SJSA1 (cell line): ENCODE measurements at regions not wholly inside any gene's neighbourhood (a gene's known extent, or its start where the extent isn't known, plus 50 kb on each side); places are given as distances from the start of the nearest gene placed in this dataset.
A peak's percentile ranks its signal among the peaks of the same experiment; 100 is the strongest.

Source experiments
- DNase-seq, 2 experiments: peaks; one replicate each; pipeline ENCODE4 v3.0.0-alpha.2; 2015 to 2020; ENCODE audit warnings: low spot score in 2 of 2, low read depth in 1 of 2
- H3K27ac ChIP-seq: fragments of 250-450 bp; sonication (Bioruptor Pico); 2 replicates; pipeline ENCODE4 v1.5.1; 2020; ENCODE audit warnings: mild to moderate bottlenecking, moderate library complexity
- H3K27me3 ChIP-seq: fragments of 250-450 bp; sonication (Bioruptor Pico); replicated peaks from 2 replicates; pipeline ENCODE4 v1.5.1; 2020; ENCODE audit warnings: mild to moderate bottlenecking, moderate library complexity
- H3K36me3 ChIP-seq: fragments of 250-450 bp; sonication (Bioruptor Pico); 2 replicates; pipeline ENCODE4 v1.5.1; 2020; ENCODE audit warnings: mild to moderate bottlenecking
- H3K4me1 ChIP-seq: fragments of 250-450 bp; sonication (Bioruptor Pico); replicated peaks from 2 replicates; pipeline ENCODE4 v1.6.1; 2021; ENCODE audit warnings: mild to moderate bottlenecking
- H3K4me3 ChIP-seq: fragments of 250-450 bp; sonication (Bioruptor Pico); 2 replicates; pipeline ENCODE4 v1.5.1; 2020; ENCODE audit warnings: mild to moderate bottlenecking
- H3K9me3 ChIP-seq: fragments of 250-450 bp; sonication (Bioruptor Pico); replicated peaks from 2 replicates; pipeline ENCODE4 v1.5.1; 2020; ENCODE audit warnings: mild to moderate bottlenecking

DNA sequence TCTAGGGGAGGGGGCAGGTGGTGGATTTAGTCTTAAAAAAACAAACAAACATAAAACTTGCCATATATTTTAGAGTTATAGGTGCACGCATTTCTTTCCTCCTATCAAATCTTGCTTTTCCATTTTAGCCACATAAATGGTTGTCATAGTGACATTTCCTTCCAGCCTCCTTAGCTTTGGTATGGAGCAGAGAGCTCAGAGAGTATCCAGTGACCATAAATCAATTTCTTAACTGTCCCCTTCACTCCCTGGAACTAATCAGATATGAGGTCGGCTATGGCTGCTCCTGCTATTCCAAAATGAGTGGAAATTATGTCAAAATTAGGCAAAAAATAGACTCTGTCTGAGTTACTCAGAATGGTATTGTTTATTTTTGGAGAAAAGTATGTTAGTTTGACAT lies 164.5 kb downstream of the EBLN2 start:
- Histone ChIP-seq H3K36me3 (no peaks in the 10 kb centered on the region), H3K27ac (no peak overlapping the region), H3K4me1 (no peaks in the 10 kb centered on the region), H3K9me3 (no peaks in the 10 kb centered on the region), H3K4me3 (no peak overlapping the region), H3K27me3 (peaks cover 6% of the 10 kb centered on the region; the same call in 1 of the 2 replicates)
- no peak for DNase-seq

DNA sequence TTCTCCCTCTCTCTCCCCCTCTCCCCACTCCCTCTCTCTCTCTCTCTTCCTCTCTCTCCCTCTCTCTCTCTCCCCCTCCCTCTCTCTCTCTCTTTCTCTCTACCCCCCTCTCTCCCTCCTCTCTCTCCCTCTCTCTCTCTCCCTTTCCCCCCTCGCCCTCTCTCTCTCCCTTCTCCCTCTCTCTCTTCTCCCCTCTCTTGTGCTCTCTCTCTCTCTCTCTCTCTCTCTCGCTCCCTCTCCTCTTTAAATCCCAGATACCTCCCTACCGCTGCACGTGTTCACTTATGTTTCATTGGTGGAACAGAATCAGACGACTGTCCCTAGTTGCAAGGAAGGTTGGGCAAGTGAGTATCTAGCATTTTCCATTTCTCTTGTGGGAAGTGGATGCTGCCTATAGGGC lies 166.5 kb downstream of the EBLN2 start:
- Histone ChIP-seq H3K27me3 (peaks cover 6% of the 10 kb centered on the region; the same call in 1 of the 2 replicates), H3K4me1 (no peaks in the 10 kb centered on the region), H3K36me3 (no peaks in the 10 kb centered on the region), H3K27ac (no peak overlapping the region), H3K4me3 (no peak overlapping the region), H3K9me3 (no peaks in the 10 kb centered on the region)
- no peak for DNase-seq

DNA sequence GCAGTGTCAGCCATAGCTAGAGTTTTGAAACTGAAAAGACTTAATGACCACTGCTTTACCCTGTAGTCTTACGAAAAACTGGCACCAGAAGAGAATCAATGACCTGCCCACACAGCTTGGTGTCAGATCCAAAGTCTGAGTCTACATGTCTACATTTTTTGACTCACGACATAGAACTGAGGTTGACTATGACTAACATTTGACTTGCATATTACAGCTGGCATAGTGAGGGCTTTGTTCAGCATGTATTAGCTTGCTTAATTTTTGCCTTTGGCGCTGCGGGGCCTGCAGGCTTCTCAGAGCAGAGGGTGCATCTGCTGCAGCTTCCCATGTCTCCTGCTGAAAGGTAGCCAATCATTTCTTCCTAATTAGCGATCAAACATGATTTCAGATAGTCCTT lies 167.0 kb downstream of the EBLN2 start:
- no peaks in the 10 kb centered on the region for H3K9me3 ChIP-seq
- no peak overlapping the region for H3K4me3 ChIP-seq
- H3K27ac ChIP-seq: no peak overlapping the region
- DNase-seq: no peak
- H3K4me1 ChIP-seq: no peaks in the 10 kb centered on the region
- H3K27me3 ChIP-seq: peaks cover 6% of the 10 kb centered on the region; the same call in 1 of the 2 replicates
- H3K36me3 ChIP-seq: no peaks in the 10 kb centered on the region

DNA sequence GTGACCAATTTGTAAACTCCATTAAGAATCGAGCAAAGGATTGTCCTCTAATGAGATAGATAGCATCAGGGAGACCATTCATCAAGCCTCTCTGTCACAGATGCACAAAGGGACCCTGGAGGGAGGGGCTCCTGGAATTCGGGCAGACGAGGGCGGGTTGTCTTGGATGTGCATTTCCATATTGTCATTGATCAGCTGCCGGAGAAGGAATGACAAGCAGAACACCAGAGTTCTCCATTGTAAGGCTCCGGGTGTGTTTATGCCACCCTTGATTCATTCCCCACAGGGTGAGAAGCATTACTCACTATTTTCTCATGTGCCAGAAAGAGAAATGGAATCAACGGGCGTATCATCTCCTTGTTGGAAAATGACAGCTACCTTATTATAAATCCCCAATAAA lies 167.5 kb downstream of the EBLN2 start:
- Histone ChIP-seq H3K27me3 (peaks cover 6% of the 10 kb centered on the region; the same call in 1 of the 2 replicates), H3K27ac (no peak overlapping the region), H3K4me3 (no peak overlapping the region), H3K36me3 (no peaks in the 10 kb centered on the region), H3K9me3 (no peaks in the 10 kb centered on the region), H3K4me1 (no peaks in the 10 kb centered on the region)
- no peak for DNase-seq

DNA sequence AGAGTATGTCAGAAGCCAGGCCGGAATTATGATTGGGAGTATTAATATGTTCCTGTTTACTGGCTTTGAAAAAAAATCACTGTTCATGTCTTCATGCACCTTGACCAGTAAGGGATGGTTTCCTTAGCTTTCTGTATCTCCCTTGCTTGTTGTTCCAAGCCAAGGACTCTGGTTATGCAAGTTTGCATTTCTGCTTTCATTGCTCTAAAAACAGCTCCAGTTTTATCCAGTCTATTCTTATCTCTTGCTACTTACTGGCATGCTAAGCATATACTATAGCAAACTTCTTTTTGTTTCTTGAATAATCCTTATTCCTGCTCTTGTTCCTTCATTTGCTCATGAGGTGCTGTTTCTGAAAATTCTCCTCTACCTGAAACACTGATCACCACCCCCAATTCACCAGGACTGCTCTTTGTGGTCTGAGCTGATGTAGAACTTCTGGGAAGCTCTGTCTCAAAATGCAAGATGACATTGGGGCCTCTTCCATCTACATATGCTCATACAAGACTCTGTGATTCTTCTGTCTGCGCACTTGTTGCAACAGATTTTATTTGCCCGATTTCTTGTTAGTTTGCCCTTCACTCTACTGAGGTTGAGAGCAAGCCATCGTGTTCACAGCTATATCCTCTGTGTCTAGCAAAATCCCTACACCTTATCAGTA lies 173.0 kb downstream of the EBLN2 start:
- Histone ChIP-seq H3K4me3 (no peak overlapping the region), H3K4me1 (no peaks in the 10 kb centered on the region), H3K27ac (no peak overlapping the region), H3K36me3 (no peaks in the 10 kb centered on the region), H3K27me3 (no peaks in the 10 kb centered on the region), H3K9me3 (no peaks in the 10 kb centered on the region)
- no peak for DNase-seq

DNA sequence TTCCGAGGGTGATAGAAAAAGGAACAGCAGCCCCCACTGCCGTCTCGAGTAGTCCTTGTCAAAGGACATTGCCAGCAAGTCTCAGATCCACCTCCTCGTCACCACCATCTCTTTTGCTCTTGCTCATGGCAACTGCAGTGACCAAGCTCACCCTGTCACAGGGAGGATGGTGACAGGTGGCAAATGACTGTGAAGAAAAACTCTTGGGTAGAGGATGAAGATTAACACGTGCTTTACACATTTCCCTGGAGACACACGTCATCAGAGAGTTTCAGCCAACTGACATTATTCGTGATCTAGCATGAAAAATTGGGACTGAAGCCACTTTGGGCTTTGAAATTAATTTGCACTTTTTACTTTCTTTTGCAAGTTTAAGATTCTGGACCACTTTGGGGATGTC lies 174.3 kb downstream of the EBLN2 start:
- Histone ChIP-seq H3K36me3 (no peaks in the 10 kb centered on the region), H3K9me3 (no peaks in the 10 kb centered on the region), H3K4me3 (no peak overlapping the region), H3K27me3 (no peaks in the 10 kb centered on the region), H3K27ac (no peak overlapping the region), H3K4me1 (no peaks in the 10 kb centered on the region)
- DNase-seq: no peak

- DNase-seq: no peak
- Histone ChIP-seq H3K9me3 (no peaks in the 10 kb centered on the region), H3K4me3 (no peak overlapping the region), H3K36me3 (no peaks in the 10 kb centered on the region), H3K4me1 (no peaks in the 10 kb centered on the region), H3K27me3 (no peaks in the 10 kb centered on the region), H3K27ac (no peak overlapping the region)
These were observed 175.4 kb downstream of the EBLN2 start for GRCh38 chr3:73236867-73237266.

- Histone ChIP-seq H3K4me3 (no peak overlapping the region), H3K36me3 (no peaks in the 10 kb centered on the region), H3K27ac (no peak overlapping the region), H3K9me3 (no peaks in the 10 kb centered on the region), H3K4me1 (no peaks in the 10 kb centered on the region), H3K27me3 (no peaks in the 10 kb centered on the region)
- no peak for DNase-seq
These were observed 182.3 kb downstream of the EBLN2 start for GRCh38 chr3:73243740-73244139.

- Histone ChIP-seq H3K27me3 (no peaks in the 10 kb centered on the region), H3K9me3 (no peaks in the 10 kb centered on the region), H3K36me3 (no peaks in the 10 kb centered on the region), H3K4me1 (no peaks in the 10 kb centered on the region), H3K27ac (no peak overlapping the region), H3K4me3 (no peak overlapping the region)
- no peak for DNase-seq
These were observed 184.0 kb downstream of the EBLN2 start for GRCh38 chr3:73245459-73245858.

DNA sequence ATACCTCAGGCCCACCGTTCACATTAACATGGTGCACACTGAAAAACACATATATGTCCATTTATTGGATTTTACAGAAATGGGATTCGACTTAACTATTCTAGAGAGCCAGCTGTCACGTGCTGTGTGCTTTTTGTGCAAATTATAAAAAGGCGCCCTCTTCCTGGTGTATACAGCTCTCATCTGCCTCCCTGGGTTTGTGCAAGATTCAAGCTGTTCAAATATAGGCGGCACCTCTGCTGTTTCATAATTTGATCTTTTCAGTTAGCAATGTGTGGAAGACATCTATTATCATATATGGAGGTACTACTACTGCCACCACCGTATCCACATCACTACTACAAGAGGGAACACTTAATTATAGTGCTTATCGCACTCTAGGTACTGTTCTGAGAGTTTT lies 187.6 kb downstream of the EBLN2 start:
- H3K36me3 ChIP-seq: no peaks in the 10 kb centered on the region
- H3K27ac ChIP-seq: no peak overlapping the region
- H3K9me3 ChIP-seq: no peaks in the 10 kb centered on the region
- DNase-seq: no peak
- no peaks in the 10 kb centered on the region for H3K4me1 ChIP-seq
- no peaks in the 10 kb centered on the region for H3K27me3 ChIP-seq
- no peak overlapping the region for H3K4me3 ChIP-seq

DNA sequence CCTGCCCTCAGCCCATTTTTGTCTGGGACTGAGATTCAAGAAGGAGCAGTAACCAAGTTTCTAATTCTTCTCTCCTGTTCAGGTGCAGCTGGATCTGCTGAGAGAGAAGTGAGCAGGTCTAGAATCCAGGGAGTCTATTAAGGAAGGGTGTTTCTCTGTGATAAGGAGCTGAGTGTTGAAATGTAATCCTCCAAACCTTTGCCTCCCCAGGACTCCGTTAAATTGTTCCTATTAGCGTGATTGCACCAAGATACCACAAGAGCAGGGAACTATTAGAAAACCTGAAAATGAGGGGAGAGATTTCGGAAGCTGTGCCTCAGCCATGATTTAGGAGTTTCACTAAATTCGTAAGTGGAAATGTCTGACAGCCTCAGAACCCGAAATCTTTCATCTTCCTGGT lies 192.6 kb downstream of the EBLN2 start:
- Histone ChIP-seq H3K27me3 (no peaks in the 10 kb centered on the region), H3K27ac (no peak overlapping the region), H3K36me3 (no peaks in the 10 kb centered on the region), H3K9me3 (no peaks in the 10 kb centered on the region), H3K4me1 (no peaks in the 10 kb centered on the region), H3K4me3 (no peak overlapping the region)
- no peak for DNase-seq

- no peaks in the 10 kb centered on the region for H3K4me1 ChIP-seq
- no peaks in the 10 kb centered on the region for H3K27me3 ChIP-seq
- no peak overlapping the region for H3K27ac ChIP-seq
- no peak overlapping the region for H3K4me3 ChIP-seq
- DNase-seq: peak; percentile 5 to 53
- H3K9me3 ChIP-seq: no peaks in the 10 kb centered on the region
- H3K36me3 ChIP-seq: no peaks in the 10 kb centered on the region
These were observed 194.2 kb downstream of the EBLN2 start for GRCh38 chr3:73255609-73256029.

DNA sequence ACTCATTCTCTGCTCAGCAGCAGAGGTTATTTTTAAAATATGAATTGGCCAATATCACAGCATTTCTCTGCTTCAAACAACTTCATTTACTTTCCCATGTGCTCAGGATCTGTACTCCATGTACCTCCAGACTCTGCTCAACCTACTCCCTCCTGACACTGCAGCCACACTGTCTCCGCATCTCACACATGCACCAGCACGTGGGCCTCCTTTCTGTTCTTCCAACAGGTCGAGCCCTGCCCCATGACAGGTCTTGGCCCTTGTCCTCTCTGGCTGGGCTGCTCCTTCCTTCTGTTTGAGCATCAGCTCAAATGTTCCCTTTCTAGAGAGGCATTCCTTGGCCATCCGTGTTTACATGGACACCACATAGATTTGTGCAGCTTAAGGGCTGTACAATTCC lies 195.7 kb downstream of the EBLN2 start:
- Histone ChIP-seq H3K4me1 (no peaks in the 10 kb centered on the region), H3K4me3 (no peak overlapping the region), H3K9me3 (no peaks in the 10 kb centered on the region), H3K27me3 (no peaks in the 10 kb centered on the region), H3K36me3 (no peaks in the 10 kb centered on the region), H3K27ac (no peak overlapping the region)
- DNase-seq: no peak

DNA sequence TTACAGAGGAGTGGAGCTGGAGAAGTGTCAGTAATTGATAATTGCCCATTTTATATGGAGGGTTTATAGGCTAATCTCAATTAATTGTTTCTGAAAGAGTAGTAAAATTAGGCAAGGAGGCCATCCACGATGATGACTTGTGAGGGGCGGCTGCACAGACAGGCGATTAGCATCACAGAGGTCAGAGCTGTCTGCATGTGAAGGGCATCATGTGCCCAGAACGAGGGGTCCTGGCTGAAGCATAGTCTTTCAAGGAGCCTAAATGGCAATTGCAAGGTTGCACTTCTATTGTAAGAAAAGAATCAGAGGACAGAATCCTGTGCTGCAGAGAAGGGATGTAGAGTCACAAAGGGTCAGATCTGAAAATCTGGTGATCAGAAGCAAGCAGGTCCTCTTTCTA lies 196.6 kb downstream of the EBLN2 start:
- DNase-seq: no peak
- Histone ChIP-seq H3K9me3 (no peaks in the 10 kb centered on the region), H3K4me1 (no peaks in the 10 kb centered on the region), H3K27ac (no peak overlapping the region), H3K4me3 (no peak overlapping the region), H3K36me3 (no peaks in the 10 kb centered on the region), H3K27me3 (no peaks in the 10 kb centered on the region)

DNA sequence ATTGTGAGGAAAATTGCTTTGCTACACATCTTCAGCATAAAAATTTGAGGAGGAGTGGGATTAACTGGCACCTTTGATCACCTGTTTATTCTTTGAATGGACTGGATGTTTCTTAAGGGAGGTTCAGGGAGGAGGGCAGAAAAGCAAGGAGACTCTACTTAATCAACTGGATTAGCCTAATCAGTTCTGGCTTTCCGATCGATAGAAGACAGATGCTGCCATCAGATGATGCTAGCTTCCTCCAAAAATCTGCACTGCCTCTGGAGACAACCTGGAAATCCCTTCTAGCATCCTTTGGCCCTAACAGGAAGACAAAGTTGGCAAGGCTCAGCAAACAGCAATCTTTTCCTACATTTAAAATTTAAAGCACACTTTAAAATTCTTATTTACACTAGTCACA lies 197.8 kb downstream of the EBLN2 start:
- no peak overlapping the region for H3K4me3 ChIP-seq
- no peaks in the 10 kb centered on the region for H3K36me3 ChIP-seq
- H3K4me1 ChIP-seq: no peaks in the 10 kb centered on the region
- no peaks in the 10 kb centered on the region for H3K9me3 ChIP-seq
- no peaks in the 10 kb centered on the region for H3K27me3 ChIP-seq
- no peak overlapping the region for H3K27ac ChIP-seq
- no peak for DNase-seq
